ENCODE measurements at regions not wholly inside any gene's neighbourhood (a gene's known extent, or its start where the extent isn't known, plus 50 kb on each side); places are given as distances from the start of the nearest gene placed in this dataset.

DNA sequence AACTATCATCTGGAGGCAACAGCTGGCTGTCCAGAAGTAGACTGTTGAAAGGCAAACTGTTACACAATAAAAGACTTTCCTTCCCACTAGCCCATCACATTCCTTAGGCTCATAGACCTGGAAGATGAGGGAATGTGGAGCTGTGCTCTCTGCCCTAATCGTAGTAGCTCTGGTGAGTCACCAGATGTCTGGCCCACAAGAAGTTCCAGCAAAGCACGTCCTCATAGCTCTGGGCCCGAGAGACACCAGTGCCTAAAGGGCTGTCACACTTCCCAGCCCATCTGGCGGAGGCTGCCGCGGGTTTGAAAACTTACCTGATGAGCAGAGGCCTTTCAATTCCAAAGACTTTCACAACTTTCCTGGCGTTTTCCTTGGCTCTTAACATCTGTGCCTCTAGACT lies 81.7 kb upstream of the STOX2 start:
- TF ChIP-seq, protein P1, sequence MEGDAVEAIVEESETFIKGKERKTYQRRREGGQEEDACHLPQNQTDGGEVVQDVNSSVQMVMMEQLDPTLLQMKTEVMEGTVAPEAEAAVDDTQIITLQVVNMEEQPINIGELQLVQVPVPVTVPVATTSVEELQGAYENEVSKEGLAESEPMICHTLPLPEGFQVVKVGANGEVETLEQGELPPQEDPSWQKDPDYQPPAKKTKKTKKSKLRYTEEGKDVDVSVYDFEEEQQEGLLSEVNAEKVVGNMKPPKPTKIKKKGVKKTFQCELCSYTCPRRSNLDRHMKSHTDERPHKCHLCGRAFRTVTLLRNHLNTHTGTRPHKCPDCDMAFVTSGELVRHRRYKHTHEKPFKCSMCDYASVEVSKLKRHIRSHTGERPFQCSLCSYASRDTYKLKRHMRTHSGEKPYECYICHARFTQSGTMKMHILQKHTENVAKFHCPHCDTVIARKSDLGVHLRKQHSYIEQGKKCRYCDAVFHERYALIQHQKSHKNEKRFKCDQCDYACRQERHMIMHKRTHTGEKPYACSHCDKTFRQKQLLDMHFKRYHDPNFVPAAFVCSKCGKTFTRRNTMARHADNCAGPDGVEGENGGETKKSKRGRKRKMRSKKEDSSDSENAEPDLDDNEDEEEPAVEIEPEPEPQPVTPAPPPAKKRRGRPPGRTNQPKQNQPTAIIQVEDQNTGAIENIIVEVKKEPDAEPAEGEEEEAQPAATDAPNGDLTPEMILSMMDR (IDR thresholded peaks at IDR 0.05): no peak
- no peak for TF ChIP-seq EP300 (IDR thresholded peaks at IDR 0.05)
